IMR-90 (cell line): ENCODE measurements at regions not wholly inside any gene's neighbourhood (a gene's known extent, or its start where the extent isn't known, plus 50 kb on each side); places are given as distances from the start of the nearest gene placed in this dataset.

Experiments
- ATAC-seq: fragments of 200-7000 bp; cut with Tn5 transposase; 2 replicates; pipeline ENCODE4 v1.9.1; 2020; ENCODE audit warnings: low read depth, mild to moderate bottlenecking, moderate library complexity
- BruUV-seq: library from RNA; stranded (reverse); fragments of 400-500 nt; replicated peaks from 2 replicates; lab custom pipeline; 2021; lab: Mats Ljungman, UMichigan
- CTCF ChIA-PET: fragments of 300-600 bp; formaldehyde crosslinking; extraction: SDS; loops from one replicate; lab custom pipeline; 2021; ENCODE audit warnings: antibody characterized with exemption; lab: Yijun Ruan, JAX
- POLR2A ChIA-PET: fragments of 300-600 bp; sonication (Branson Sonifier 250); formaldehyde crosslinking; loops from one replicate; lab custom pipeline; 2022; ENCODE audit warnings: antibody characterized with exemption; ENCODE audit not compliant: unreplicated experiment; lab: Charles Lee
- DNase-seq: peaks from one replicate; pipeline ENCODE4 v3.0.0; 2013
- H2AFZ ChIP-seq: replicated peaks from 2 replicates; pipeline ENCODE3; 2013; ENCODE audit warnings: low read length, mild to moderate bottlenecking; ENCODE audit not compliant: poor library complexity
- H2AK5ac ChIP-seq: 2 replicates; pipeline ENCODE4 v1.6.1; 2013; ENCODE audit warnings: low read depth, low read length, inconsistent platforms
- H2AK9ac ChIP-seq: replicated peaks from 2 replicates; pipeline ENCODE3; 2013; ENCODE audit warnings: mild to moderate bottlenecking, low read depth, low read length, moderate library complexity; ENCODE audit not compliant: poor library complexity
- H2BK120ac ChIP-seq: 2 replicates; pipeline ENCODE4 v1.6.1; 2013; ENCODE audit warnings: low read depth, low read length, inconsistent platforms
- H2BK15ac ChIP-seq: 3 replicates; pipeline ENCODE4 v1.6.1; 2013; ENCODE audit warnings: low read depth, low read length, inconsistent platforms
- H2BK20ac ChIP-seq: 2 replicates; pipeline ENCODE4 v1.6.1; 2013; ENCODE audit warnings: low read depth, mild to moderate bottlenecking, inconsistent platforms, low read length, moderate library complexity
- H2BK5ac ChIP-seq: 2 replicates; pipeline ENCODE4 v1.6.1; 2013; ENCODE audit warnings: mild to moderate bottlenecking, low read depth, low read length, inconsistent platforms; ENCODE audit not compliant: poor library complexity, severe bottlenecking
- H3K14ac ChIP-seq: replicated peaks from 2 replicates; pipeline ENCODE4 v1.6.1; 2013; ENCODE audit warnings: low read depth, low read length, inconsistent platforms
- H3K18ac ChIP-seq: 2 replicates; pipeline ENCODE4 v1.6.1; 2013; ENCODE audit warnings: low read depth, low read length, control low read depth
- H3K23ac ChIP-seq: 2 replicates; pipeline ENCODE4 v1.6.1; 2013; ENCODE audit warnings: low read depth, low read length, inconsistent platforms
- H3K27ac ChIP-seq: 2 replicates; pipeline ENCODE4 v1.5.1; 2013; ENCODE audit warnings: mild to moderate bottlenecking, control low read depth, low read length; ENCODE audit not compliant: insufficient read depth
- H3K27me3 ChIP-seq: 2 replicates; pipeline ENCODE4 v1.6.1; 2013; ENCODE audit warnings: low read length; ENCODE audit not compliant: control insufficient read depth, insufficient read depth
- H3K36me3 ChIP-seq: 2 replicates; pipeline ENCODE4 v1.6.1; 2013; ENCODE audit warnings: low read length, mixed read lengths; ENCODE audit not compliant: control insufficient read depth, insufficient read depth
- H3K4ac ChIP-seq: 2 replicates; pipeline ENCODE4 v1.6.1; 2013; ENCODE audit warnings: low read depth, low read length, inconsistent platforms
- H3K4me1 ChIP-seq: 2 replicates; pipeline ENCODE4 v1.6.1; 2013; ENCODE audit warnings: low read length, mixed read lengths; ENCODE audit not compliant: control insufficient read depth, insufficient read depth
- H3K4me2 ChIP-seq: 2 replicates; pipeline ENCODE4 v1.6.1; 2013; ENCODE audit warnings: low read depth, mild to moderate bottlenecking, control low read depth, low read length, moderate library complexity
- H3K4me3 ChIP-seq: 2 replicates; pipeline ENCODE4 v1.5.1; 2013; ENCODE audit warnings: low read depth, mild to moderate bottlenecking, control low read depth, low read length, moderate library complexity; ENCODE audit not compliant: insufficient read depth
- H3K56ac ChIP-seq: 2 replicates; pipeline ENCODE4 v1.6.1; 2013; ENCODE audit warnings: low read length, inconsistent platforms; ENCODE audit not compliant: insufficient read depth; ENCODE audit errors: extremely low read depth
- H3K79me1 ChIP-seq, 2 experiments: 2 replicates each; pipeline ENCODE4 v1.6.1; 2013; ENCODE audit warnings: low read length in 2 of 2, inconsistent platforms in 1 of 2, low read depth in 1 of 2
- H3K9ac ChIP-seq: 2 replicates; pipeline ENCODE4 v1.6.1; 2013; ENCODE audit warnings: low read depth, low read length, control low read depth
- H3K9me1 ChIP-seq: 2 replicates; pipeline ENCODE4 v1.6.1; 2013; ENCODE audit warnings: low read length, inconsistent platforms; ENCODE audit not compliant: insufficient read depth
- H3K9me3 ChIP-seq: 2 replicates; pipeline ENCODE4 v1.6.1; 2013; ENCODE audit warnings: low read length; ENCODE audit not compliant: control insufficient read depth, insufficient read depth
- H4K20me1 ChIP-seq: 2 replicates; pipeline ENCODE4 v1.6.1; 2013; ENCODE audit warnings: low read length, inconsistent platforms; ENCODE audit not compliant: insufficient read depth
- H4K5ac ChIP-seq: 2 replicates; pipeline ENCODE4 v1.6.1; 2013; ENCODE audit warnings: mild to moderate bottlenecking, low read depth, low read length, control low read depth
- H4K8ac ChIP-seq, 2 experiments: 2 replicates each; pipeline ENCODE4 v1.6.1; 2013; ENCODE audit warnings: low read depth in 2 of 2, low read length in 2 of 2, control low read depth in 1 of 2, inconsistent platforms in 1 of 2
- H4K91ac ChIP-seq: 2 replicates; pipeline ENCODE4 v1.6.1; 2013; ENCODE audit warnings: low read depth, low read length, inconsistent platforms; ENCODE audit not compliant: insufficient read depth
- CEBPB ChIP-seq: IDR thresholded peaks from 2 replicates; pipeline ENCODE4 v1.6.1; 2012; ENCODE audit warnings: low read depth, low read length, improper control_type of control experiment
- CHD1 ChIP-seq: IDR thresholded peaks from 2 replicates; pipeline ENCODE4 v1.6.1; 2012; ENCODE audit warnings: low read depth, low read length, improper control_type of control experiment
- ELK1 ChIP-seq: fragments of 150-350 bp; IDR thresholded peaks from 2 replicates; pipeline ENCODE4 v1.6.1; 2016; ENCODE audit warnings: low read depth, mild to moderate bottlenecking, low read length, moderate library complexity, borderline replicate concordance
- FOS ChIP-seq: fragments of 150-350 bp; IDR thresholded peaks from 2 replicates; pipeline ENCODE4 v1.6.1; 2016; ENCODE audit warnings: low read depth, low read length
- MAFK ChIP-seq: IDR thresholded peaks from 2 replicates; pipeline ENCODE4 v1.6.1; 2012; ENCODE audit warnings: low read depth, low read length, improper control_type of control experiment
- MAZ ChIP-seq: IDR thresholded peaks from 2 replicates; pipeline ENCODE4 v1.6.1; 2012; ENCODE audit warnings: low read depth, mild to moderate bottlenecking, low read length, improper control_type of control experiment, moderate library complexity, borderline replicate concordance
- MXI1 ChIP-seq: IDR thresholded peaks from 2 replicates; pipeline ENCODE4 v1.6.1; 2012; ENCODE audit warnings: low read depth, mild to moderate bottlenecking, low read length, moderate library complexity, borderline replicate concordance
- NFE2L2 ChIP-seq: fragments of 150-350 bp; IDR thresholded peaks from 2 replicates; pipeline ENCODE4 v1.6.1; 2016; ENCODE audit warnings: low read depth, mild to moderate bottlenecking, low read length
- POLR2A ChIP-seq: IDR thresholded peaks from 2 replicates; pipeline ENCODE4 v1.6.1; 2012; ENCODE audit warnings: mild to moderate bottlenecking, low read depth, low read length
- RAD21 ChIP-seq: IDR thresholded peaks from 2 replicates; pipeline ENCODE4 v1.6.1; 2012; ENCODE audit warnings: low read length, improper control_type of control experiment
- RFX5 ChIP-seq: IDR thresholded peaks from 2 replicates; pipeline ENCODE4 v1.8.0; 2012; ENCODE audit warnings: low read depth, mild to moderate bottlenecking, low read length, moderate library complexity
- WGBS, 2 experiments: methylation state at CpG; one replicate each; pipeline versions ENCODE4 v1.1.5 to v1.1.7; 2013; ENCODE audit warnings: missing lambda C conversion rate in 2 of 2; ENCODE audit not compliant: insufficient read length in 1 of 2; ENCODE audit errors: extremely low coverage in 2 of 2; 5-methylcytosine and 5-hydroxymethylcytosine counted together
- dilution Hi-C: fragments of 300-500 bp; cut with HindIII; formaldehyde crosslinking; loops from one replicate; pipeline ENCODE4 v1.14.3; 2018; ENCODE audit warnings: low sequenced_read_pairs; ENCODE audit not compliant: unreplicated experiment
- in situ Hi-C: fragments of 300-500 bp; cut with MboI; formaldehyde crosslinking; loops from 3 replicates; pipeline ENCODE4 v1.14.3; 2019; ENCODE audit warnings: low sequenced_read_pairs, inconsistent platforms, mixed read lengths
- intact Hi-C: fragments of 100-400 bp; cut with micrococcal nuclease; formaldehyde crosslinking; loops from 2 replicates; pipeline ENCODE4 v1.10.0; 2022

GRCh38 chrX:122857734-122858133 lies 326.3 kb upstream of the GRIA3 start:
- H4K8ac ChIP-seq, result no peak overlapping the region
- H3K9ac ChIP-seq, result no peak overlapping the region
- ATAC-seq (no peak), DNase-seq (no peak)
- H3K79me1 ChIP-seq, result no peaks in the 10 kb centered on the region
- no peak overlapping the region for H3K14ac ChIP-seq
- TF ChIP-seq CEBPB (no peak), RAD21 (no peak), MAZ (no peak), RFX5 (no peak), POLR2A (no peak), CHD1 (no peak), MXI1 (no peak), FOS (no peak), ELK1 (no peak), NFE2L2 (no peak), MAFK (no peak)
- WGBS, 2 experiments, result no CpG with 5 or more reads among the region's 2 CpGs
- BruUV-seq, result no TSS peak
- H4K20me1 ChIP-seq, result no peaks in the 10 kb centered on the region
- no peak overlapping the region for H4K5ac ChIP-seq
- H3K4me2 ChIP-seq, result no peak overlapping the region
- H2AFZ ChIP-seq, result no peak overlapping the region
- no peaks in the 10 kb centered on the region for H3K4me1 ChIP-seq
- H3K18ac ChIP-seq, result no peak overlapping the region
- no peak overlapping the region for H2BK120ac ChIP-seq
- H3K4me3 ChIP-seq, result no peak overlapping the region
- no peak overlapping the region for H3K27ac ChIP-seq
- dilution Hi-C loops, result no loop called here
- no peak overlapping the region for H3K23ac ChIP-seq
- H3K9me3 ChIP-seq, result 0 out of 2 replicates have a peak, but pooled peaks cover 2% of the 10 kb centered on the region
- no peaks in the 10 kb centered on the region for H3K27me3 ChIP-seq
- POLR2A ChIA-PET, result no interaction called here
- no peak overlapping the region for H3K56ac ChIP-seq
- no peak overlapping the region for H2AK9ac ChIP-seq
- no peak overlapping the region for H2AK5ac ChIP-seq
- H4K91ac ChIP-seq, result no peak overlapping the region
- intact Hi-C loops, result no loop called here
- H3K9me1 ChIP-seq, result no peaks in the 10 kb centered on the region
- CTCF ChIA-PET, result no interaction called here
- no peak overlapping the region for H2BK5ac ChIP-seq
- in situ Hi-C loops, result no loop called here
- no peak overlapping the region for H3K4ac ChIP-seq
- H2BK15ac ChIP-seq, result no peak overlapping the region
- H2BK20ac ChIP-seq, result no peak overlapping the region
- H3K36me3 ChIP-seq, result no peaks in the 10 kb centered on the region
